Bronchial epithelial cell (primary cell): ENCODE measurements at regions not wholly inside any gene's neighbourhood (a gene's known extent, or its start where the extent isn't known, plus 50 kb on each side); places are given as distances from the start of the nearest gene placed in this dataset.

ENCODE experiments used
- DNase-seq: peaks from one replicate; pipeline ENCODE4 v3.0.0-alpha.2; 2010; ENCODE audit warnings: low read depth
- FAIRE-seq: peaks from 2 replicates; lab custom pipeline; 2011; peaks lifted over from hg19 to GRCh38; lab: Jason Lieb, UNC
- H3K27me3 ChIP-seq: 2 replicates; pipeline ENCODE4 v1.5.1; 2011; ENCODE audit warnings: low read length; ENCODE audit not compliant: control insufficient read depth, insufficient read depth
- H3K36me3 ChIP-seq: 2 replicates; pipeline ENCODE4 v1.5.1; 2011; ENCODE audit warnings: low read length; ENCODE audit not compliant: control insufficient read depth, insufficient read depth
- H3K4me3 ChIP-seq: 2 replicates; pipeline ENCODE4 v1.5.1; 2011; ENCODE audit warnings: mild to moderate bottlenecking, low read depth, low read length, control low read depth
- CTCF ChIP-seq: IDR thresholded peaks from 2 replicates; pipeline ENCODE4 v1.5.1; 2011; ENCODE audit warnings: mild to moderate bottlenecking, moderate library complexity, low read length, control low read depth, inconsistent platforms; ENCODE audit not compliant: insufficient read depth, severe bottlenecking

DNA sequence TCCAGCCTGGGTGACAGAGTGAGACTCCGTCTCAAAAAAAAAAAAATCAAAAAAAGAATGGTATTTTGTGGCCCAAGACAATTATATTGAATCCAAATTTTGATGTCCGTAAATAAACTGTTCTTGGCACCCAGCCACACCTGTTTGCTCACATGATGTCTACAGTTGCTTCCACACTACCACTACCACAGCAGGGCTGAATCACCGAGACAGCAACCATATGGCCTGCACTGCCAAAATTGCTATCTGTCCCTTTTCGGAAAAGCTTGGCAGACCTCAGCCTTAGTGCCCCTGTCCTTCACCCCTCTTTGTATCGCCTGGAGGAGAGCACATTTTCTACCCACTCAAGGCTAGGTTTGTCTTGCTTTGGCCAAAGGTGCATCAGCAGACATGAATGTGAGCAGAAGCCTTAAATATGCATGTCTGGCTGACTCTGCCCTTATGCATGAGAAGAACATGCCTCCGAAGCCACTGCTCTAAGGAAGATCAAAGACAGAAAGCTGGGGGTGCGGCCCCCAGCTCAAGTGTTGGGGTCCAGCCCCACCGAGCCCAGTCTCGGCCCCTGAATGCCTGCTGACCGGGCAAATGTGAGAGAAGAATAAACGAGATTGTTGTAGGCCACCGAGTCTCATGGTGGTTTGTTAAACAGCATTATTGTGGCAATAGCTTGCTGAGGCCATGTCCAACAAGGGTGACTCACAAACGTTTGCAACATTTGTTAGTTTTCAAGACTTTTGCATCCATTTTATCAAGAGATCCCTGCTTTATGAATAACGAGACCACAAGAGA is 108.1 kb downstream of the TPRA1 start:
- H3K4me3 ChIP-seq: no peak overlapping the region
- H3K27me3 ChIP-seq: peaks cover 3% of the 10 kb centered on the region
- TF ChIP-seq CTCF: no peak
- DNase-seq (no peak), FAIRE-seq (no peak)
- H3K36me3 ChIP-seq: no peaks in the 10 kb centered on the region

DNA sequence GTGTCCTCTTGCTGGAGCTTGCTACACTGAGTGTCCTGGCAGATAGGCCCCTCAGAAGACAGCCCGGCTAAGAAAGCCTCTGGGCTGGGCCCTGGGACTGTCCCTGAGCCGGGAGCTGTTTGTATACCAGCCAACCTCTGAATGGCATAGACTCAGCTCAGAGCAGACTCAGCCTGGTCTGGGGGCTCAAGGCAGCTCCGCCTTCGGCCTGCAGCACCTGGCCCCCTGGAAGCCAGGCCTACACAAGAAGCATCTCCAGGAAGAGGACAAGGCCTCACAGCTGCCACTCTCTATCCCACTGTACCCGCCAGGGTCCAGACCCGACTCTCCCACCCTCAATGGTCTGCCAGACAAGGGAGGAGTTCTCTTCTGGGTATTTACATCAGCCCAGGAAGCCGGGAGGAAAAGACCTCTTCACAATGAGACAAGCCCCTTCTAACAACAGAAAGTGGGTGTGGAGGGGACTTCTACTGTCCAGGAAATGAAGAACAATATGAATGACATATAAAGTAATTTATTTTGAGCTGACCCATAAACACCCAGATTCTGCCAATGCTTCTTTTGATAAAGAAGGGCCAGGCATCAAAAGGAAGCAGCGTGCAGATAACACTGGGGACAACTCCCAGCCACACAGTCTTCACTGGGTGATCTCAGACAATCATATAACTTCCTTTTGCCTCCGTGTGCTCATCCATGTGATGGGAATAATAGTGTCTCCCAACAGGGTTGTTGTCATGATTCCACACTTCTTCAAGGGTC is 110.2 kb downstream of the TPRA1 start:
- H3K4me3 ChIP-seq: no peak overlapping the region
- H3K27me3 ChIP-seq: peaks cover 3% of the 10 kb centered on the region
- no peaks in the 10 kb centered on the region for H3K36me3 ChIP-seq
- DNase-seq (no peak), FAIRE-seq (no peak)
- no peak for TF ChIP-seq CTCF

DNA sequence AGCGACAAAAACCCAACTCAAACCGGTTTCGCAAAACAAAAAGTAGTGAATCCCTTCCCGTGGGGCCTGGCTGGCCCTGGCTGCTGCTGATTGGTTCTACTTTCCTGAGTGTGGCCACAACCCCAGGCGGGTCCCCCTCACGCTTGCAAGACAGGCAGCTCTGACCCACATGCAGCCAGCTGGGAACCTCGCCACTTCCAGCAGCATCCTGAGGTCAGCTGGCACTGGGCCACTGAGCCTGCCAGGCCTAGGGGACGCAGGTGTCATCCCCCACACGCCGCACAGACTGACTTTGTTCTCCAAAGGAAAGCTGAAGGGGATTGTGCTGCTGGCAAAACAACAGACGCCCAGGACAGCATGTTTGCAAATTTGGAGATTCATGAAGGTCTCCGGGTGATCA is 111.1 kb downstream of the TPRA1 start:
- no peak overlapping the region for H3K4me3 ChIP-seq
- DNase-seq (no peak), FAIRE-seq (no peak)
- H3K27me3 ChIP-seq: peaks cover 3% of the 10 kb centered on the region
- H3K36me3 ChIP-seq: no peaks in the 10 kb centered on the region
- no peak for TF ChIP-seq CTCF

DNA sequence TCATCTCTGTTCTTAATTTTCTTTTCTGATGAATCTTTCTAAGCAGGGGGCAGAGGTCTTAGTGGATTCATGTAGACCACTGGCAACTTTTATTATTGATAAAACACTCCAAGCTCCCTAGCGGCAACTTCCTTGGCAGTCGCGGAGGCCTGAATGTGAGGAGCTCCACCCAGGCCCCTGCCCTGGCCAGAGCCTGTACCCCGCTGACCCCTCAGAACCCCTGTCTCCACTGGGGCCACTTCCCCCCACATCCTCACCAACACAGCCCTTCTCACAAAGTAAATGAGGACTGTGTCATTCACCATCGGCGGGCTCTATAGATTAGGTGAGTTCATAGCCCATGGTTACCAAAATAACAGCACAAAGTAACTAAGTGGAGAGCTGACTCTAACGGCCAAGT is 111.6 kb downstream of the TPRA1 start:
- H3K36me3 ChIP-seq: no peaks in the 10 kb centered on the region

GRCh38 chr3:127477396-127477795 is 113.1 kb downstream of the TPRA1 start:
- no peak overlapping the region for H3K4me3 ChIP-seq
- H3K27me3 ChIP-seq: peaks cover 3% of the 10 kb centered on the region
- no peak for TF ChIP-seq CTCF
- DNase-seq (no peak), FAIRE-seq (no peak)
- no peaks in the 10 kb centered on the region for H3K36me3 ChIP-seq

More for the DNA sequence above, 111.6 kb downstream of the TPRA1 start:
- H3K4me3 ChIP-seq: no peak overlapping the region
- FAIRE-seq (no peak), DNase-seq (no peak)
- TF ChIP-seq CTCF: no peak
- peaks cover 3% of the 10 kb centered on the region for H3K27me3 ChIP-seq
